HCT116 (cell line): ENCODE measurements at regions not wholly inside any gene's neighbourhood (a gene's known extent, or its start where the extent isn't known, plus 50 kb on each side); places are given as distances from the start of the nearest gene placed in this dataset.
"Not testable (repeated sequence)": the region's sequence is repeated elsewhere in the genome, so short reads cannot be mapped to it uniquely, and the experiment has no call there.

Experiments
- ATAC-seq: fragments of 200-7000 bp; cut with Tn5 transposase; 2 replicates; pipeline ENCODE4 v1.9.1; 2020; ENCODE audit warnings: mild to moderate bottlenecking, moderate library complexity
- BruUV-seq: library from RNA; stranded (reverse); fragments of 400-500 nt; replicated peaks from 2 replicates; lab custom pipeline; 2021; lab: Mats Ljungman, UMichigan
- CTCF ChIA-PET: fragments of 300-600 bp; sonication (Branson Sonifier 250); formaldehyde crosslinking; loops from one replicate; lab custom pipeline; 2021; ENCODE audit warnings: antibody characterized with exemption; lab: Charles Lee
- POLR2A ChIA-PET: fragments of 300-600, 350-600 bp; sonication (Branson Sonifier 250); formaldehyde crosslinking; loops from one replicate; lab custom pipeline; 2021; ENCODE audit warnings: antibody characterized with exemption; lab: Charles Lee
- RAD21 ChIA-PET, 2 experiments: fragments of 300-600 bp; sonication (Branson Sonifier 250); formaldehyde crosslinking; loops; one replicate each; lab custom pipeline; 2023; ENCODE audit warnings: low total read pairs in 2 of 2; ENCODE audit not compliant: uncharacterized antibody in 2 of 2, unreplicated experiment in 2 of 2, low non-redundant PET in 1 of 2; lab: Charles Lee
- DNase-seq: peaks from one replicate; pipeline ENCODE4 v3.0.0-alpha.2; 2010; ENCODE audit warnings: low read depth, low spot score
- H2AFZ ChIP-seq: fragments of 200-600 bp; shearing (Covaris generic), sonication (generic); 2 replicates; pipeline ENCODE4 v1.6.1; 2017; ENCODE audit warnings: low read depth, mixed run types, mixed read lengths, antibody characterized with exemption, low read length; ENCODE audit not compliant: poor library complexity, severe bottlenecking
- H3K27ac ChIP-seq: 2 replicates; pipeline ENCODE4 v1.5.1; 2012; ENCODE audit warnings: low read depth, low read length
- H3K27me3 ChIP-seq: fragments of 200-600 bp; sonication (generic); 2 replicates; pipeline ENCODE4 v1.6.1; 2016; ENCODE audit warnings: mixed run types, low read length, mixed read lengths; ENCODE audit not compliant: insufficient read depth
- H3K36me3 ChIP-seq, 2 experiments: fragments of 200-500 bp in 1 of 2; fragments of 200-600 bp in 1 of 2; sonication (Bioruptor generic) in 1 of 2; sonication (generic) in 1 of 2; 2 replicates each; pipeline versions ENCODE4 v1.5.1 to v1.6.1; 2014 to 2016; ENCODE audit warnings: low read length in 2 of 2, inconsistent platforms in 1 of 2, mixed read lengths in 1 of 2, mixed run types in 1 of 2; ENCODE audit not compliant: insufficient read depth in 2 of 2, control insufficient read depth in 1 of 2
- H3K4me1 ChIP-seq, 2 experiments: fragments of 200-600 bp in 1 of 2; sonication (generic) in 1 of 2; 2 replicates each; pipeline versions ENCODE4 v1.5.1 to v1.6.1; 2012 to 2017; ENCODE audit warnings: low read length in 2 of 2, inconsistent platforms in 1 of 2, mild to moderate bottlenecking in 1 of 2, mixed read lengths in 1 of 2, mixed run types in 1 of 2, moderate library complexity in 1 of 2; ENCODE audit not compliant: insufficient read depth in 2 of 2, control insufficient read depth in 1 of 2
- H3K4me2 ChIP-seq: fragments of 200-600 bp; sonication (generic); 2 replicates; pipeline ENCODE4 v1.6.1; 2017; ENCODE audit warnings: mixed run types, low read length, mixed read lengths
- H3K4me3 ChIP-seq, 2 experiments: fragments of 200-600 bp in 1 of 2; sonication (generic) in 1 of 2; replicated peaks in 1 of 2; 2 replicates each; pipeline ENCODE4 v1.5.1; 2011 to 2016; ENCODE audit warnings: low read length in 2 of 2, control low read depth in 1 of 2, low read depth in 1 of 2, mild to moderate bottlenecking in 1 of 2, mixed read lengths in 1 of 2, mixed run types in 1 of 2
- H3K79me2 ChIP-seq: fragments of 200-600 bp; sonication (generic); 2 replicates; pipeline ENCODE4 v1.6.1; 2017; ENCODE audit warnings: mild to moderate bottlenecking, mixed run types, low read length, moderate library complexity, mixed read lengths; ENCODE audit not compliant: insufficient read depth
- H3K9ac ChIP-seq: fragments of 200-600 bp; sonication (generic); 2 replicates; pipeline ENCODE4 v1.6.1; 2016; ENCODE audit warnings: low read length, mixed read lengths
- H3K9me2 ChIP-seq: fragments of 200-600 bp; sonication (generic), shearing (Covaris generic); 2 replicates; pipeline ENCODE4 v1.6.1; 2017; ENCODE audit warnings: mixed run types, mild to moderate bottlenecking, moderate library complexity; ENCODE audit not compliant: insufficient read depth
- H3K9me3 ChIP-seq, 2 experiments: fragments of 200-500 bp in 1 of 2; fragments of 200-600 bp in 1 of 2; sonication (Bioruptor generic) in 1 of 2; sonication (generic) in 1 of 2; 2 replicates each; pipeline ENCODE4 v1.6.1; 2014 to 2017; ENCODE audit warnings: low read length in 2 of 2, mixed read lengths in 2 of 2, inconsistent platforms in 1 of 2, low read depth in 1 of 2, mild to moderate bottlenecking in 1 of 2, mixed run types in 1 of 2, moderate library complexity in 1 of 2; ENCODE audit not compliant: control insufficient read depth in 1 of 2, insufficient read depth in 1 of 2
- H4K20me1 ChIP-seq: fragments of 200-600 bp; sonication (generic), shearing (Covaris generic); 2 replicates; pipeline ENCODE4 v1.6.1; 2017; ENCODE audit warnings: mixed run types, mild to moderate bottlenecking, moderate library complexity; ENCODE audit not compliant: insufficient read depth
- ELF1 ChIP-seq: IDR thresholded peaks from 2 replicates; pipeline ENCODE4 v1.6.1; 2012; ENCODE audit warnings: low read depth, borderline replicate concordance
- intact Hi-C: fragments of 100-400 bp; cut with micrococcal nuclease; formaldehyde crosslinking; loops from 2 replicates; pipeline ENCODE4 v1.10.0; 2022

- H2AFZ ChIP-seq, BruUV-seq, H3K4me3 ChIP-seq, H3K4me2 ChIP-seq, RAD21 ChIA-PET, H3K27me3 ChIP-seq, H3K36me3 ChIP-seq, H4K20me1 ChIP-seq, DNase-seq, intact Hi-C loops, H3K9ac ChIP-seq, H3K79me2 ChIP-seq, CTCF ChIA-PET, H3K9me2 ChIP-seq, H3K9me3 ChIP-seq, POLR2A ChIA-PET, H3K4me1 ChIP-seq: not testable (repeated sequence)
- peak; percentile 34 for ATAC-seq
- peak overlapping the region; percentile 38; the same call in 1 of the 2 replicates for H3K27ac ChIP-seq
- TF ChIP-seq ELF1: peak; percentile 15; the same call in 1 of the 2 replicates
- TF ChIP-seq, all 23 proteins: peak for 1; not testable (repeated sequence) for 22
Observed at GRCh38 chr7:149960863-149961262, 87.1 kb downstream of the ATP6V0E2 start.

- Histone ChIP-seq H3K4me2 (peak overlapping the region; percentile 14; the same call in 1 of the 2 replicates), H3K27ac (peak overlapping the region; percentile 38; the same call in 1 of the 2 replicates)
- BruUV-seq, H3K27me3 ChIP-seq, H3K9me3 ChIP-seq, CTCF ChIA-PET, H3K4me3 ChIP-seq, H3K4me1 ChIP-seq, H4K20me1 ChIP-seq, H2AFZ ChIP-seq, H3K9ac ChIP-seq, H3K9me2 ChIP-seq, RAD21 ChIA-PET, intact Hi-C loops, DNase-seq, H3K36me3 ChIP-seq, H3K79me2 ChIP-seq, POLR2A ChIA-PET: not testable (repeated sequence)
- peak; percentile 75 for ATAC-seq
- peak; percentile 31 for TF ChIP-seq ELF1
Observed at GRCh38 chr7:149961878-149962277, 88.1 kb downstream of the ATP6V0E2 start.

- BruUV-seq, H3K27me3 ChIP-seq, POLR2A ChIA-PET, H3K27ac ChIP-seq, H3K9ac ChIP-seq, CTCF ChIA-PET, H3K36me3 ChIP-seq, intact Hi-C loops, H3K4me1 ChIP-seq, H3K9me3 ChIP-seq, H3K4me2 ChIP-seq, H3K4me3 ChIP-seq, ATAC-seq, H3K9me2 ChIP-seq, H3K79me2 ChIP-seq, RAD21 ChIA-PET, H4K20me1 ChIP-seq, DNase-seq, H2AFZ ChIP-seq: not testable (repeated sequence)
Observed at GRCh38 chr7:149962685-149963319, 89.0 kb downstream of the ATP6V0E2 start.
